PFSK-1 (cell line): ENCODE measurements at regions not wholly inside any gene's neighbourhood (a gene's known extent, or its start where the extent isn't known, plus 50 kb on each side); places are given as distances from the start of the nearest gene placed in this dataset.

Source experiments
- POLR2AphosphoS5 ChIP-seq: IDR thresholded peaks from 2 replicates; pipeline ENCODE4 v1.6.1; 2012; ENCODE audit warnings: low read depth, mild to moderate bottlenecking, control low read depth, low read length, moderate library complexity
- TF ChIP-seq, protein P1 (sequence below), 2 experiments: IDR thresholded peaks; 2 replicates each; pipeline versions ENCODE4 v1.6.1 to v1.8.0; 2011 to 2012; ENCODE audit warnings: low read depth in 2 of 2, low read length in 2 of 2, control low read depth in 1 of 2, inconsistent platforms in 1 of 2, mild to moderate bottlenecking in 1 of 2, moderate library complexity in 1 of 2; ENCODE audit not compliant: insufficient read depth in 1 of 2

- no peak for TF ChIP-seq POLR2AphosphoS5
- TF ChIP-seq, protein P1, sequence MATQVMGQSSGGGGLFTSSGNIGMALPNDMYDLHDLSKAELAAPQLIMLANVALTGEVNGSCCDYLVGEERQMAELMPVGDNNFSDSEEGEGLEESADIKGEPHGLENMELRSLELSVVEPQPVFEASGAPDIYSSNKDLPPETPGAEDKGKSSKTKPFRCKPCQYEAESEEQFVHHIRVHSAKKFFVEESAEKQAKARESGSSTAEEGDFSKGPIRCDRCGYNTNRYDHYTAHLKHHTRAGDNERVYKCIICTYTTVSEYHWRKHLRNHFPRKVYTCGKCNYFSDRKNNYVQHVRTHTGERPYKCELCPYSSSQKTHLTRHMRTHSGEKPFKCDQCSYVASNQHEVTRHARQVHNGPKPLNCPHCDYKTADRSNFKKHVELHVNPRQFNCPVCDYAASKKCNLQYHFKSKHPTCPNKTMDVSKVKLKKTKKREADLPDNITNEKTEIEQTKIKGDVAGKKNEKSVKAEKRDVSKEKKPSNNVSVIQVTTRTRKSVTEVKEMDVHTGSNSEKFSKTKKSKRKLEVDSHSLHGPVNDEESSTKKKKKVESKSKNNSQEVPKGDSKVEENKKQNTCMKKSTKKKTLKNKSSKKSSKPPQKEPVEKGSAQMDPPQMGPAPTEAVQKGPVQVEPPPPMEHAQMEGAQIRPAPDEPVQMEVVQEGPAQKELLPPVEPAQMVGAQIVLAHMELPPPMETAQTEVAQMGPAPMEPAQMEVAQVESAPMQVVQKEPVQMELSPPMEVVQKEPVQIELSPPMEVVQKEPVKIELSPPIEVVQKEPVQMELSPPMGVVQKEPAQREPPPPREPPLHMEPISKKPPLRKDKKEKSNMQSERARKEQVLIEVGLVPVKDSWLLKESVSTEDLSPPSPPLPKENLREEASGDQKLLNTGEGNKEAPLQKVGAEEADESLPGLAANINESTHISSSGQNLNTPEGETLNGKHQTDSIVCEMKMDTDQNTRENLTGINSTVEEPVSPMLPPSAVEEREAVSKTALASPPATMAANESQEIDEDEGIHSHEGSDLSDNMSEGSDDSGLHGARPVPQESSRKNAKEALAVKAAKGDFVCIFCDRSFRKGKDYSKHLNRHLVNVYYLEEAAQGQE (IDR thresholded peaks at IDR 0.05; ENCODE audit: insufficient read depth in 1 of 2, low read depth in 2 of 2, low read length in 2 of 2) = no peak
These were observed 102.4 kb upstream of the SERBP1 start for GRCh38 chr1:67532452-67533216.
